ENCODE measurements at regions not wholly inside any gene's neighbourhood (a gene's known extent, or its start where the extent isn't known, plus 50 kb on each side); places are given as distances from the start of the nearest gene placed in this dataset.

GRCh38 chr21:41061701-41062100 is 106.3 kb upstream of the BACE2 start:
- Histone ChIP-seq H3K4me3 (no peak overlapping the region), H3K27me3 (peaks cover 0 to 7% (median 0%) of the 10 kb centered on the region in 4 donors), H3K36me3 (no peaks in the 10 kb centered on the region), H3K27ac (replicated peaks in 1 of 4) (no peak overlapping the region), H3K9me3 (no peaks in the 10 kb centered on the region), H3K4me1 (no peaks in the 10 kb centered on the region)
- no peak for TF ChIP-seq POLR2A (IDR thresholded peaks at IDR 0.05; ENCODE audit: low read depth)
- 87% methylated on average over 7 of the region's 7 CpGs for WGBS
- DNase-seq (ENCODE audit: extremely low spot score) = peak; percentile 45
- intact Hi-C loops (cut with DNase I) = no loop called here

GRCh38 chr21:41064334-41064791 is 103.6 kb upstream of the BACE2 start:
- intact Hi-C loops (cut with DNase I) = no loop called here
- peaks cover 0 to 24% (median 0%) of the 10 kb centered on the region in 4 donors for H3K27me3 ChIP-seq
- no peak overlapping the region for H3K4me3 ChIP-seq
- H3K9me3 ChIP-seq = no peaks in the 10 kb centered on the region
- no peaks in the 10 kb centered on the region for H3K36me3 ChIP-seq
- H3K4me1 ChIP-seq = peaks cover 8 to 10% (median 8%) of the 10 kb centered on the region in 4 donors
- no peak for DNase-seq (ENCODE audit: extremely low spot score)
- TF ChIP-seq EP300 (IDR thresholded peaks at IDR 0.05) (no peak), POLR2AphosphoS5 (IDR thresholded peaks at IDR 0.05) (no peak), CTCF (IDR thresholded peaks at IDR 0.05) (no peak), POLR2A (IDR thresholded peaks at IDR 0.05; ENCODE audit: low read depth) (no peak)
- WGBS = 65% methylated on average over 12 of the region's 12 CpGs
- no peak overlapping the region for H3K27ac ChIP-seq (replicated peaks in 1 of 4)

GRCh38 chr21:41064951-41065350 is 103.0 kb upstream of the BACE2 start:
- intact Hi-C loops (cut with DNase I) = loop anchor here (5.0 kb wide), 1 partner anchor 923 kb away; no protein-coding TSS in a partner anchor
- Histone ChIP-seq H3K4me1 (peaks cover 8 to 10% (median 8%) of the 10 kb centered on the region in 4 donors), H3K27ac (replicated peaks in 1 of 4) (no peak overlapping the region), H3K36me3 (no peaks in the 10 kb centered on the region), H3K27me3 (peaks cover 0 to 27% (median 0%) of the 10 kb centered on the region in 4 donors), H3K9me3 (no peaks in the 10 kb centered on the region), H3K4me3 (no peak overlapping the region)
- no peak for DNase-seq (ENCODE audit: extremely low spot score)
- TF ChIP-seq EP300 (IDR thresholded peaks at IDR 0.05) = no peak
- no peak for TF ChIP-seq CTCF (IDR thresholded peaks at IDR 0.05)
- TF ChIP-seq POLR2AphosphoS5 (IDR thresholded peaks at IDR 0.05) = no peak
- no peak for TF ChIP-seq POLR2A (IDR thresholded peaks at IDR 0.05; ENCODE audit: low read depth)
- 91% methylated on average over 8 of the region's 8 CpGs for WGBS

- 71% methylated on average over 4 of the region's 4 CpGs for WGBS
- no peak for DNase-seq (ENCODE audit: extremely low spot score)
- Histone ChIP-seq H3K36me3 (no peaks in the 10 kb centered on the region), H3K9me3 (no peaks in the 10 kb centered on the region), H3K27ac (replicated peaks in 1 of 4) (no peak overlapping the region), H3K27me3 (peaks cover 0 to 32% (median 0%) of the 10 kb centered on the region in 4 donors), H3K4me3 (no peak overlapping the region), H3K4me1 (peaks cover 8 to 10% (median 8%) of the 10 kb centered on the region in 4 donors)
- TF ChIP-seq EP300 (IDR thresholded peaks at IDR 0.05) = no peak
- no peak for TF ChIP-seq POLR2AphosphoS5 (IDR thresholded peaks at IDR 0.05)
- TF ChIP-seq CTCF (IDR thresholded peaks at IDR 0.05) = no peak
- TF ChIP-seq POLR2A (IDR thresholded peaks at IDR 0.05; ENCODE audit: low read depth) = no peak
- intact Hi-C loops (cut with DNase I) = loop anchor here (5.0 kb wide), 1 partner anchor 923 kb away; no protein-coding TSS in a partner anchor
Observed at GRCh38 chr21:41065539-41065938, 102.4 kb upstream of the BACE2 start.

GRCh38 chr21:41066086-41066938 is 101.6 kb upstream of the BACE2 start:
- H3K4me3 ChIP-seq = no peak overlapping the region
- TF ChIP-seq CTCF (IDR thresholded peaks at IDR 0.05) (no peak), POLR2A (IDR thresholded peaks at IDR 0.05; ENCODE audit: low read depth) (no peak), POLR2AphosphoS5 (IDR thresholded peaks at IDR 0.05) (no peak), EP300 (IDR thresholded peaks at IDR 0.05) (no peak)
- no peaks in the 10 kb centered on the region for H3K9me3 ChIP-seq
- no peaks in the 10 kb centered on the region for H3K36me3 ChIP-seq
- intact Hi-C loops (cut with DNase I) = loop anchor here (5.0 kb wide), 1 partner anchor 924 kb away; no protein-coding TSS in a partner anchor
- 73% methylated on average over 16 of the region's 16 CpGs for WGBS
- peaks cover 0 to 32% (median 0%) of the 10 kb centered on the region in 4 donors for H3K27me3 ChIP-seq
- H3K27ac ChIP-seq (replicated peaks in 1 of 4) = no peak overlapping the region
- peaks cover 8 to 10% (median 8%) of the 10 kb centered on the region in 4 donors for H3K4me1 ChIP-seq
- peak; percentile 75 for DNase-seq (ENCODE audit: extremely low spot score)
